ENCODE measurements at regions not wholly inside any gene's neighbourhood (a gene's known extent, or its start where the extent isn't known, plus 50 kb on each side); places are given as distances from the start of the nearest gene placed in this dataset.
"Not testable (repeated sequence)": the region's sequence is repeated elsewhere in the genome, so short reads cannot be mapped to it uniquely, and the experiment has no call there.

- DNase-seq (ENCODE audit: low spot score): no peak
These were observed 215.1 kb upstream of the RPS23 start for GRCh38 chr5:82493221-82493620.

- DNase-seq (ENCODE audit: low spot score): no peak
These were observed 213.2 kb upstream of the RPS23 start for GRCh38 chr5:82491397-82491796.

DNA sequence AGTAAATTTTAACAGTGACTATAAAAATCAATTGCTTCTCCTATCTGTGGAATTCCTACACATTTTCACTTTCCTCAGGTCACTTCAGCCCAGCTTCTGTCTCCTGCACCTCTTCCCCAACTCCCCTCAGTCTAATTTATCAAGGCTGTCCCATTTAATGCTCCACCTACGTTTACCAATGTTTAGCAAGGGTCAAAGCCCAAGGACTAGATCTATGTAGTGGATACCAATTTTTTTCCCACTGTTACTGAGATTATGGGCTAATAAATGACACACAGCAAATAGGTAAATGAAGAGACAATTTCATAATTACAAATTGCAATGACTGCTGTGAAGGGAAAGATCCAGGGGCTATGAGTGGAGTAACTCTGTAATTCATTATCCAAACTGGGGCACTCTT lies 211.5 kb upstream of the RPS23 start:
- no peak for DNase-seq (ENCODE audit: low spot score)

DNA sequence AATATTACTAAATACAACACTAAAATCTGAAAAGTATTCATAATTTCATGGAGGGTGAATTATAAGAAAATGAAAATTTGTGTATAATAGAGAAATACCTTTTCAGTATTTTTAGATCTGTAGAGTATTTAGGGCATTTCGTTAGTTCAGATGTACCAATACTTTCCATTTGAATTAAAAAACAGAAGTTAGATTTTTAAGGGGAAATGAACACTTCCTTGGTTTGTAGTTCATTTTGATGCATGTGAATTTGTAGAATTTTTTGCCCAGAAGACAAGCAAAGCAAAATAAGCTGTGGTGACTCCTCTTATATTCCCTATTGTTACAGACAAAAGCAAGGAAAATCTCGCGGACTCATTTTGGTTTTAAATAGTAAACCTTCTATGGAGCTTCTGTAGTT lies 209.0 kb upstream of the RPS23 start:
- DNase-seq (ENCODE audit: low spot score): no peak

DNA sequence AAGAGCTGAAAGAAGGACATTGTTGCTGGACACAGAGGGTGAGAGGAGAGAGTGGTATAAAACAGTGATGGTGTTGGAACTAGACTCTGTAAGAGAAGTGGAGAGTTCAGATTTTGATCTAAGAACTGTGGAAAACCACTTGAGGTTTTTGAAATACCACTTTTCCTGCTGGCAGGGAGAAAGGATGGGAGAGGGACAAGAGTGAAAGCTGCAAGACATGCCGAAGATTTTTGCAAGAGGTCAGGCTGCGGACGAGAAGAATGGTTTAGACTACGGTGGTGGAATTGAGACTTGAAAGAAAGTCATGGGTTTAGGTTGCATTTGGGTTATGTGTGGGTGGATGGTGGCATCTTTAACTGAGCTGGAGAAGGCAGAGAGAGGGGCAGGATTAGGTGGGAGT lies 202.2 kb upstream of the RPS23 start:
- no peak for DNase-seq (ENCODE audit: low spot score)

DNA sequence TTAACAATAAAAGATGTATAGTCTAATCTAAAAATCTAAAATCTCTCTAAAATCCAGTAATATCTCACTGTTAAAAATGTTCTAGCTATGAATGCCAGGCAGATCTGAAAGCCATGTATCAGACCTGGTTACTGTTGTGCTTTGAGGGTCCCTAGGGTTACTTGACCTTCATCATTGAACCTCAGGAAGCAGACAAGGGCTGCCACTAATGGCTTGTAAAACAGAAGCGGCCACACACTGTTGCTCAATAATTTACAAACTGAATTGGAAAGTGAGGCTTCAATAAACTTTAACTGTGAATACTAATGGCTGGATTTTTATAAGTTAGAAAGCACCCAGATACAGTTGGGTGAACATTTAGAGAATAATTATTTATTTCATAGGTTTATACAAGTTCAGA lies 198.0 kb upstream of the RPS23 start:
- DNase-seq (ENCODE audit: low spot score): no peak

- no peak for DNase-seq (ENCODE audit: low spot score)
These were observed 195.1 kb upstream of the RPS23 start for GRCh38 chr5:82473262-82473661.

DNA sequence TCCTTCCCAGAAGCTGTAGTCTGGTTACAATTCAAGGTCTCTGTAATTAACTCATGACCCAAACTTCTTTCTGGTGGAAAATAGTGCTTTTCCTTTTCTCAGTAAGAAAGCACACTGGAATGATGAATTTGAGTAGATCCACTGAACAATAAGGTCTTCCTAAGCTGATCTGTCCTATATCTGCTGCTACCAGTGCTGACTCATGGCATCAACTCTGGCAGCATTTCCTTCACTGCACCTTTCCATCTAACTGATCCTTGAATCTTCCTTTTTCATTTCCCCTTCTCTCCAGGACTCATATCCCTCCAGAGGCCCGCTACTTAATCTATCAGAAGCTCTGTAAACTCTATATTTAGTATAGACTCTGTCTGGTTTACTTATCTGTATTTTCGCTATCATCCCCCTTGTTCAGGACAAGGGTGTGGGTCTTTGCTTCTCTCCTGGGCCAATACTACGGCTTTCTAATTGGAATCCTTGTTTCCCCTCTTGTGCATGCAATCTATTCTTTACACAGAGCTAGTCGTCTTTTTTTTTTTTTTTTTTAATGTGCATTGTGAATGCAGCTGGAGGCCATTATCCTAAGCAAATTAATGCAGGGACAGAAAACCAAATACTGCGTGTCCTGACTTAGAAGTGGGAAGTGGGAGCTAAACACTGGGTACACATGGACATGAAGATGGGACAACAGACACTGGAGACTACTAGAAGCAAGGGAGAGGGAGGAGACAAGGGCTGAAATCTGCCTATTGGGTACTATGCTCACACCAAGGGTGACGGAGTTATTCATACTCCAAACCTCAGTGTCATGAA lies 192.2 kb upstream of the RPS23 start:
- DNase-seq (ENCODE audit: low spot score): no peak

- no peak for DNase-seq (ENCODE audit: low spot score)
These were observed 188.9 kb upstream of the RPS23 start for GRCh38 chr5:82466986-82467561.

GRCh38 chr5:82465235-82465634 lies 187.1 kb upstream of the RPS23 start:
- no peak for DNase-seq (ENCODE audit: low spot score)

GRCh38 chr5:82459626-82460025 lies 181.5 kb upstream of the RPS23 start:
- no peak for DNase-seq (ENCODE audit: low spot score)

- not testable (repeated sequence) for DNase-seq (ENCODE audit: low spot score)
These were observed 177.2 kb upstream of the RPS23 start for GRCh38 chr5:82455317-82455716.

- DNase-seq (ENCODE audit: low spot score): no peak
These were observed 170.2 kb upstream of the RPS23 start for GRCh38 chr5:82448374-82448773.

DNA sequence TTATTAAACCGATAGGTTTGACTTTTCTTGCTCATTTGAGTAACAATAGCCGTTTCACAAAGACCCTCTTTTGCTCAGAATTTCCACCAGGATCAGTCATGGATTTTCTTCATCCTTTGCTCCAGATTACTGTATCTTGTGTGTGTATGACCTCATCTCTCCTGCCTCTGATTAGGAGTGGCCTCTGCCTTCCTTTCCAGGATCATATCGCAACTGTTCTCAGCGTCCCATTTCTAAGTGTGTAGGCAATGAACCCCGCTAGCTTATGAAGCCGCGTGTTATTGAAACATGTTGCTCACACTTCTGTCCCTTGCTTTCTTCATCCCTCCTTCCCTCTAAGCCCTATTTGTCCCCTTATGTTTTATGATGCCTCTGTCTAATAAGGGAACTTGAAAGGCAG lies 169.8 kb upstream of the RPS23 start:
- no peak for DNase-seq (ENCODE audit: low spot score)

DNA sequence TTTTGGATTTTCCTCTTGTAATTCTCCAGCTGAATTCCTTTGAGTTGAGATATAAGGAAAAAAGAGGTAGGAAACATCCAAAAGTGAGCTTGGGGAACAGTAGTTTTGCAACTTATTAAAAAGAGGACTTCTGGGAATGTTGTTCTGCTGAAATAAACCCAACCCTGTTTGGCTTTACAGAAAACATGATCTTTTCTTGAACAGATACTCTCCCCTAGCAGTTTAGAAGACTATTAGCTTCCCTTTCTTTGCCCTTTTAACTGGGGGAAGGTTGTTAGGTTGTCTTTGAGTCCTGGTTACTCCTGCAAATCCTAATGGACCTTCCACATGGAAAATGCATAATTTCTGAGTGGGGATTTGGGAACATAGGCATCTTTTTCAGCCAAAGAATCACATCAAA lies 168.7 kb upstream of the RPS23 start:
- no peak for DNase-seq (ENCODE audit: low spot score)

- DNase-seq (ENCODE audit: low spot score): no peak
These were observed 167.7 kb upstream of the RPS23 start for GRCh38 chr5:82445726-82446335.

DNA sequence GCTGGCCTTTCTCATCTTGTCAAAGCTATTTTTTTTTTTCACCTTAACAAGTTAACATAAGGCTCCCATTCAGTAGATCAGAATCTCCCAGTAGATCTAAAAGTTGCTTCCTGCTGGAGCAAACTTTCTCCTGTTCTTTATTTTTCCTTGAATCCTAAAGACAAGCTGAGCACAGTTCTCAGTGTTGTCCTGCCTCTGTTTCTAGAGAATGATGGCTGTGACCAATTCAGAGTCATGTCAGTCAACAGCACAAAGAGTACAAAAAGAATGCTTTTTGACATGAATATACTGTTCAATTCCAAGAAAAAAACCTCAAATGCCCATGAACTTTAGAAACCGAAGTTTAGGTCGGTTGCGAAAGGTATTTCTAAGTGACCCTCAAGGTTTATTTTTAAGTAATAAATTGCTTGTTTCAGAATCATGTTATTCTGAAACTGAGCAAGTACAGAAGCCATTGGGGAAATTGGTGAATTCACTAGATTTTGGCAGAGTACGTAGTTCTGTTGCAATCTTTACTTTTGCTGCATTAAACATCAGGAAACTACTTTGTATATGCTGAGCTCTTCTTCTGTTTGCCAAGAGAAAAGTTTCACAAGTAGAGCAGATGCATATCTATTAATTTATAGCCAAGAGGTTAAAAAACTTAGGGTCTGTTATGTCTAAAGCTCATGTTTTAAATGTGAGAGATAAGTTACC lies 161.7 kb upstream of the RPS23 start:
- DNase-seq (ENCODE audit: low spot score): no peak

DNA sequence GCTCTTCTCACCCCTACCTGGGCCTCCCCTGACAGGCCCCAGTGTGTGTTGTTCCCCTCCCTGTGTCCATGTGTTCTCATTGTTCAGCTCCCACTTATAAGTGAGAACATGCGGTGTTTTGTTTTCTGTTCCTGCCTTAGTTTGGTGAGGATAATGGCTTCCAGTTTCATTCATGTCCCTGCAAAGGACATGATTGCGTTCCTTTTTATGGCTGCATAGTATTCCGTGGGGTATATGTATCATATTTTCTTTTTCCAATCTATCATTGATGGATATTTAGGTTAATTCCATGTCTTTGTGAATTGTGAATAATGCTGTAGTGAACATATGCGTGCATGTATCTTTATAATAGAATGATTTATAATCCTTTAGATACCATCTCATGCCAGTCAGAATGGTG lies 159.4 kb upstream of the RPS23 start:
- DNase-seq (ENCODE audit: low spot score): not testable (repeated sequence)

GRCh38 chr5:82436291-82436690 lies 158.1 kb upstream of the RPS23 start:
- DNase-seq (ENCODE audit: low spot score): no peak

DNA sequence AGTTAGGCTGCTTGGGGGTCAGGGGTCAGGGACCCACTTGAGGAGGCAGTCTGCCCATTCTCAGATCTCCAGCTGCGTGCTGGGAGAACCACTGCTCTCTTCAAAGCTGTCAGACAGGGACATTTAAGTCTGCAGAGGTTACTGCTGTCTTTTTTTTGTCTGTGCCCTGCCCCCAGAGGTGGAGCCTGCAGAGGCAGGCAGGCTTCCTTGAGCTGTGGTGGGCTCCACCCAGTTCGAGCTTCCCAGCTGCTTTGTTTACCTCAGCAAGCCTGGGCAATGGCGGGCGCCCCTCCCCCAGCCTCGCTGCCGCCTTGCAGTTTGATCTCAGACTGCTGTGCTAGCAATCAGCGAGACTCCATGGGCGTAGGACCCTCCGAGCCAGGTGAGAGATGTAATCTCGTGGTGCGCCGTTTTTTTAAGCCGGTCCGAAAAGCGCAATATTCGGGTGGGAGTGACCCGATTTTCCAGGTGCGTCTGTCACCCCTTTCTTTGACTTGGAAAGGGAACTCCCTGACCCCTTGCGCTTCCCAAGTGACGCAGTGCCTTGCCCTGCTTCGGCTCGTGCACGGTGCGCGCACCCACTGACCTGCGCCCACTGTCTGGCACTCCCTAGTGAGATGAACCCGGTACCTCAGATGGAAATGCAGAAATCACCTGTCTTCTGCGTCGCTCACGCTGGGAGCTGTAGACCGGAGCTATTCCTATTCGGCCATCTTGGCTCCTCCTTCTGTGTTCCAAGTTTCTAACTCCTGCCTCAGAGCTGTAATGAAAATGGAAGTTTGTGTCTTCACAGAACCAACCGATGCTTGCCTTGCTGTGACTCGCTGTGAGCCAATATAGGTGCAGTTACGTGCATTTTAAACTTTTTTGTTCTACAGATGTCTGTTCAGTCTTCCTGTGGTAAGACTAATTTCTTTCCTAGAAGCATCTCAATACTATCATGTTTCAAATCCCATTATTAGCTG lies 156.8 kb upstream of the RPS23 start:
- not testable (repeated sequence) for DNase-seq (ENCODE audit: low spot score)

DNA sequence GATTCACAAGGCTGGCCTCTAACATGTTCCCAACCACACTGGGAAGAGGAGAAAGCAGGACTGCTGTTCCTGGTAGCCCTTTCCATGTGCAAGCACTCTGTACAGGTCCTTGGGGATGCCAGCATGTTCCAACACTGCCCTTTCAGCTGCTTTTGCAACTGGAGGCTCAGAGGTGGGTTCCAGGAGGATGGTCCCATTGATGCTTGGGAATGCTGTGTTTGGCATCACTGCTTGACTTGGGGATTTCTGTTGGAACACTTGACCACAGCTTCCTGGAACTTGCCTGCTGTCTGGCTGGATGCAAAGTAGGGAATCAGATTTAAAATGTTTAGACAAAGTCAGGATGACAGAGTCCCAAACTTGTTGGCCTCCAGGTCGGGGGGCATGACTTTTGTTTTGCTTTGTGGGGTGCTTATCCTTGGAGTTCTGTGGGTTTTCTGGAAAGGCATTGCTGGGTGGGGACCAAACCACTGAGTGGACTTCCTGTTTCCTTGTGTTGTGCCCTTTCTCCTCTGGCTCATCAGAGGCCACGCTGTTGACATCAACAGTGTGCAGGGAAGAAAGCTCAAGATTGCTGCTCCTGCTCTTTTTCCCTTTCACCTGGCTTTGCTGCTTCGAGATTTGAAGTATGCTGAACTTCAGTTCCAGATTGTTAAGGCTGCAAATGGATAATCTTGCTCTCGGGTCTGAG lies 148.5 kb upstream of the RPS23 start:
- DNase-seq (ENCODE audit: low spot score): no peak

Data from globus pallidus (tissue), 1 donor.